HepG2 (cell line): ENCODE measurements at regions not wholly inside any gene's neighbourhood (a gene's known extent, or its start where the extent isn't known, plus 50 kb on each side); places are given as distances from the start of the nearest gene placed in this dataset.
"Not testable (repeated sequence)": the region's sequence is repeated elsewhere in the genome, so short reads cannot be mapped to it uniquely, and the experiment has no call there.

Source experiments
- ATAC-seq: fragments of 200-7000 bp; cut with Tn5 transposase; 3 replicates; pipeline ENCODE4 v1.9.1; 2020; ENCODE audit warnings: mild to moderate bottlenecking, moderate library complexity
- BruUV-seq: library from RNA; stranded (reverse); fragments of 400-500 nt; replicated peaks from 2 replicates; lab custom pipeline; 2021; lab: Mats Ljungman, UMichigan
- CTCF ChIA-PET: fragments of 300-600 bp; formaldehyde crosslinking; extraction: SDS; loops from one replicate; lab custom pipeline; 2021; ENCODE audit warnings: low total read pairs, inconsistent platforms, low intra/inter-chr PET ratio; lab: Yijun Ruan, JAX
- POLR2A ChIA-PET: fragments of 350-600 bp; sonication (Branson Sonifier 250); formaldehyde crosslinking; loops from one replicate; lab custom pipeline; 2020; ENCODE audit warnings: antibody characterized with exemption, inconsistent platforms; lab: Yijun Ruan, JAX
- DNase-seq: peaks from one replicate; pipeline ENCODE4 v3.0.0-alpha.2; 2015; ENCODE audit warnings: low spot score
- FAIRE-seq: peaks from 3 replicates; lab custom pipeline; 2011; peaks lifted over from hg19 to GRCh38; lab: Jason Lieb, UNC
- H2AFZ ChIP-seq: one replicate; pipeline ENCODE4 v1.6.1; 2011; ENCODE audit warnings: low read length, inconsistent platforms
- H3K27ac ChIP-seq: fragments of 300-600 bp; 3 replicates; pipeline ENCODE4 v1.8.0; 2011; ENCODE audit warnings: mixed run types, mild to moderate bottlenecking, mixed read lengths, low read length, inconsistent platforms; ENCODE audit not compliant: insufficient read depth; ENCODE audit errors: extremely low read length
- H3K27me3 ChIP-seq, 2 experiments: fragments of 200-600 bp in 1 of 2; 2 replicates in 1 of 2; 3 replicates in 1 of 2; pipeline versions ENCODE4 v1.6.0 to v1.8.0; 2011; ENCODE audit warnings: low read length in 2 of 2, mild to moderate bottlenecking in 2 of 2, moderate library complexity in 2 of 2, inconsistent platforms in 1 of 2; ENCODE audit not compliant: insufficient read depth in 2 of 2, control insufficient read depth in 1 of 2
- H3K36me3 ChIP-seq, 2 experiments: fragments of 200-600 bp in 1 of 2; replicated peaks in 1 of 2; 2 replicates in 1 of 2; 3 replicates in 1 of 2; pipeline versions ENCODE4 v1.5.1 to v1.8.0; 2011; ENCODE audit warnings: low read length in 2 of 2, inconsistent platforms in 1 of 2; ENCODE audit not compliant: insufficient read depth in 2 of 2, control insufficient read depth in 1 of 2
- H3K4me1 ChIP-seq: 2 replicates; pipeline ENCODE4 v1.5.1; 2012; ENCODE audit warnings: low read length, inconsistent platforms; ENCODE audit not compliant: insufficient read depth
- H3K4me2 ChIP-seq: 2 replicates; pipeline ENCODE4 v1.6.0; 2011; ENCODE audit warnings: low read depth, low read length, inconsistent platforms
- H3K4me3 ChIP-seq, 3 experiments: fragments of 200-600 bp in 1 of 3; sonication (generic), shearing (Covaris generic) in 1 of 3; replicated peaks in 1 of 3; 2 replicates each; pipeline ENCODE4 v1.5.1; 2011 to 2016; ENCODE audit warnings: low read length in 3 of 3, inconsistent platforms in 2 of 3, low read depth in 2 of 3, mild to moderate bottlenecking in 2 of 3, control low read depth in 1 of 3, mixed read lengths in 1 of 3; ENCODE audit not compliant: insufficient read depth in 1 of 3
- H3K79me2 ChIP-seq: one replicate; pipeline ENCODE4 v1.6.1; 2011; ENCODE audit warnings: low read length, inconsistent platforms; ENCODE audit not compliant: insufficient read depth
- H3K9ac ChIP-seq: 2 replicates; pipeline ENCODE4 v1.6.0; 2011; ENCODE audit warnings: mild to moderate bottlenecking, low read depth, low read length, inconsistent platforms; ENCODE audit not compliant: insufficient read depth
- H3K9me3 ChIP-seq: 2 replicates; pipeline ENCODE4 v1.5.1; 2012; ENCODE audit warnings: mild to moderate bottlenecking, low read length
- H4K20me1 ChIP-seq: 2 replicates; pipeline ENCODE4 v1.6.0; 2011; ENCODE audit warnings: inconsistent platforms, mild to moderate bottlenecking, low read length, moderate library complexity; ENCODE audit not compliant: insufficient read depth
- CCAR2 ChIP-seq: fragments of 200-400 bp; formaldehyde crosslinking; optimal IDR thresholded peaks from 2 replicates; pipeline ENCODE3; 2018; ENCODE audit warnings: low read depth, mild to moderate bottlenecking, low read length, moderate library complexity
- MED13 ChIP-seq: sonication (generic); formaldehyde crosslinking; IDR thresholded peaks from 2 replicates; pipeline ENCODE4 v1.5.0; 2020; ENCODE audit warnings: missing genetic modification reagents
- NR3C1 ChIP-seq: sonication (generic); formaldehyde crosslinking; IDR thresholded peaks from 2 replicates; pipeline ENCODE4 v1.4.0; 2020; ENCODE audit warnings: missing genetic modification reagents
- RARG ChIP-seq: sonication (generic); formaldehyde crosslinking; IDR thresholded peaks from 2 replicates; pipeline ENCODE4 v1.4.0; 2020; ENCODE audit warnings: low read depth, mild to moderate bottlenecking, missing genetic modification reagents
- ZNF44 ChIP-seq: sonication (generic); formaldehyde crosslinking; IDR thresholded peaks from 2 replicates; pipeline ENCODE4 v1.5.1; 2020; ENCODE audit warnings: mild to moderate bottlenecking, missing genetic modification reagents
- ZNF782 ChIP-seq: sonication (generic); formaldehyde crosslinking; IDR thresholded peaks from 2 replicates; pipeline ENCODE4 v1.4.0; 2020; ENCODE audit warnings: missing genetic modification reagents, mild to moderate bottlenecking, borderline replicate concordance
- ZNF816 ChIP-seq: sonication (generic); formaldehyde crosslinking; IDR thresholded peaks from 2 replicates; pipeline ENCODE4 v1.8.0; 2022; ENCODE audit warnings: missing genetic modification reagents, mild to moderate bottlenecking, borderline replicate concordance
- ZSCAN9 ChIP-seq: IDR thresholded peaks from 2 replicates; pipeline ENCODE4 v1.6.1; 2016; ENCODE audit warnings: borderline replicate concordance
- WGBS: methylation state at CpG from one replicate; pipeline ENCODE4 v1.1.6; 2017; ENCODE audit warnings: low lambda C conversion rate; 5-methylcytosine and 5-hydroxymethylcytosine counted together
- in situ Hi-C: cut with HindIII; loops from 2 replicates; pipeline ENCODE4 v1.10.0; 2017; ENCODE audit warnings: low pct_unique_long_range_greater_than_20kb; ENCODE audit not compliant: extremely low pct_ligation_motif_present
- intact Hi-C: fragments of 100-400 bp; cut with micrococcal nuclease; formaldehyde crosslinking; loops from one replicate; pipeline ENCODE4 v1.10.0; 2022; ENCODE audit not compliant: unreplicated experiment
- TF ChIP-seq, protein P1 (sequence below): sonication (generic); formaldehyde crosslinking; IDR thresholded peaks from 2 replicates; pipeline ENCODE4 v1.5.0; 2020; ENCODE audit warnings: mild to moderate bottlenecking, missing genetic modification reagents
- TF ChIP-seq, protein P2 (sequence below): sonication (generic); formaldehyde crosslinking; IDR thresholded peaks from 2 replicates; pipeline ENCODE4 v1.4.0; 2020; ENCODE audit warnings: missing genetic modification reagents

DNA sequence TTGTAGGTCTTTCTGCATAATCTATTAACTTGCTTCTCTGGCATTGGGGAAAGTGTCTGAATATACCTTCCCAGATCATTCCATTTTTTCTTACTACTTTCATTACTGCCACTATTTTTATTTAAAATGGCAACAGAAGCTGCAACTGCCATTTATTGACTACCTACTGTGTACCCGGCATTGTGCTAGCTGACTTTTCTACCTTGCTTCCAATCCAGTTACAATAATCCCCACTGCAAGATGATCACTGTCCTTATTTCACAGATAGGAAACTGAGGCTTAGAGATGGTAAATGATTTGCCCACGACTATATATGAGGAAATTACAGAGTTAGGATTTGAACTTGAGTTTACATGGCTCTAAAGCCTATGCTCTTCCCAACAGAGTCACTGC, 129.0 kb downstream of the MAP3K7 start (continued):
- no peak for TF ChIP-seq MED13
- TF ChIP-seq ZNF44 = no peak

DNA sequence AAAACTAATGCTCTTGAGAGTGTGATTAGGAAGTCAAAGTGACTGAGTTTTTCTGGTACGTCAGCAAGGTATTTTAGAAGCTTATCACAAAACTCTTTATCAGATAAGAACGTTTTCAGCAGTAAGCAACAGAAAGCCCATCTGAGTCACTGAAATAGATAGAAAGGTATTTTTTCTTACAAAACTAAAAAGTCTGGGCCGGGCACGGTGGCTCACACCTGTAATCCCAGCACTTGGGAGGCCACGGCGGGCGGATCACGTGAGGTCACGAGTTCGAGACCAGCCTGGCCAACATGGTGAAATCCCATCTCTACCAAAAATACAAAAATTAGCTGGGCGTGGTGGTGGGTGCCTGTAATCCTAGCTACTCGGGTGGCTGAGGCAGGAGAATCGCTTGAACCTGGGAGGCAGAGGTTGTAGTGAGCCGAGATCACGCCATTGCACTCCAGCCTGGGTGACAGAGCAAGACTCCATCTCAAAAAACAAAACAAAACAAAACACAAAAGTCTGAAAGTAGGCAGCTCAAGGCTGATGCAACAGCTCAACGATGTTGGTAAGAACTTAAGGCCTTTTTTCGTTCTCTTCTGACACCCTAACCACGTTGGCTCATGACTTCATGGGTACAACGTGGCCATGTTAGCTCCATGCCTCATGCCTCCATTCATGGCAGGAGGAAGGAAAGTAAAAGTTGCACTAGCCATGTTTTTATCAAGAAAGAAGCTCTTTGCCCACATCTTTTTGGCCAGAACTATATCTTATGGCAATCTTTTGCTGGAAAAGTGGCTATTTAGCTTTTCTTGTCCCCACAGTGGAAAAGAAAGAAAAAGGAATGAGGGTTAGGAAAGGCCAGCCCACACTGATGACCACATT, 129.6 kb downstream of the MAP3K7 start:
- DNase-seq = not testable (repeated sequence)

DNA sequence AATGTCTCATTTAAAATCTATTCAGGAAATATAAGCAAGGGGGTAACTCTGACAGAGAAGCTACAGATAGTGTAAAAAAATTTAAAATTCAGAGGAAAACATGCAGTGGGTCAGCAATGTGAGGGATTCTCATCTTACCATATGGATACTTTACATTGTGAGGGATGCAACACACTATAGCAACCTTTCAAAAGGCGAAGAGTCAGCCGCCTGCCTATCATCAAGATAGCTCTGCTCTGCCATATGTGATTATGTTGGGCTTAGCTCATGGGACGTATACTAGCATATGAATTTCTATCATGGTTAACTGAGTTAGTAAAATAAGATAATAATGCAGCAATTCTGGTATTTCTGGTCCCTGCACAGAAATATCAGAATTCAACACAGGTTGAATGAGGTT, 130.9 kb downstream of the MAP3K7 start:
- no TSS peak for BruUV-seq
- ChIA-PET POLR2A (no interaction called here), CTCF (no interaction called here)
- no peaks in the 10 kb centered on the region for H4K20me1 ChIP-seq
- H3K4me3 ChIP-seq = no peak overlapping the region
- H3K9ac ChIP-seq = no peak overlapping the region
- DNase-seq (no peak), ATAC-seq (no peak), FAIRE-seq (no peak)
- no peaks in the 10 kb centered on the region for H3K4me1 ChIP-seq
- H3K27ac ChIP-seq = no peak overlapping the region
- 18% methylated on average over 3 of the region's 3 CpGs for WGBS
- no peaks in the 10 kb centered on the region; a peak in 1 of 5 replicates for H3K27me3 ChIP-seq
- in situ Hi-C loops = no loop called here
- intact Hi-C loops = no loop called here
- H3K4me2 ChIP-seq = no peak overlapping the region
- no peak overlapping the region for H2AFZ ChIP-seq
- H3K9me3 ChIP-seq = no peaks in the 10 kb centered on the region
- H3K79me2 ChIP-seq = no peaks in the 10 kb centered on the region
- no peaks in the 10 kb centered on the region for H3K36me3 ChIP-seq
- TF ChIP-seq CCAR2 (no peak), NR3C1 (CRISPR knock-in tag) (no peak), ZNF782 (CRISPR knock-in tag) (no peak), ZNF816 (no peak), ZSCAN9 (no peak), RARG (CRISPR knock-in tag) (no peak)
- TF ChIP-seq, protein P1, sequence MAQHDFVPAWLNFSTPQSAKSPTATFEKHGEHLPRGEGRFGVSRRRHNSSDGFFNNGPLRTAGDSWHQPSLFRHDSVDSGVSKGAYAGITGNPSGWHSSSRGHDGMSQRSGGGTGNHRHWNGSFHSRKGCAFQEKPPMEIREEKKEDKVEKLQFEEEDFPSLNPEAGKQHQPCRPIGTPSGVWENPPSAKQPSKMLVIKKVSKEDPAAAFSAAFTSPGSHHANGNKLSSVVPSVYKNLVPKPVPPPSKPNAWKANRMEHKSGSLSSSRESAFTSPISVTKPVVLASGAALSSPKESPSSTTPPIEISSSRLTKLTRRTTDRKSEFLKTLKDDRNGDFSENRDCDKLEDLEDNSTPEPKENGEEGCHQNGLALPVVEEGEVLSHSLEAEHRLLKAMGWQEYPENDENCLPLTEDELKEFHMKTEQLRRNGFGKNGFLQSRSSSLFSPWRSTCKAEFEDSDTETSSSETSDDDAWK (CRISPR knock-in tag) = no peak
- TF ChIP-seq, protein P2, sequence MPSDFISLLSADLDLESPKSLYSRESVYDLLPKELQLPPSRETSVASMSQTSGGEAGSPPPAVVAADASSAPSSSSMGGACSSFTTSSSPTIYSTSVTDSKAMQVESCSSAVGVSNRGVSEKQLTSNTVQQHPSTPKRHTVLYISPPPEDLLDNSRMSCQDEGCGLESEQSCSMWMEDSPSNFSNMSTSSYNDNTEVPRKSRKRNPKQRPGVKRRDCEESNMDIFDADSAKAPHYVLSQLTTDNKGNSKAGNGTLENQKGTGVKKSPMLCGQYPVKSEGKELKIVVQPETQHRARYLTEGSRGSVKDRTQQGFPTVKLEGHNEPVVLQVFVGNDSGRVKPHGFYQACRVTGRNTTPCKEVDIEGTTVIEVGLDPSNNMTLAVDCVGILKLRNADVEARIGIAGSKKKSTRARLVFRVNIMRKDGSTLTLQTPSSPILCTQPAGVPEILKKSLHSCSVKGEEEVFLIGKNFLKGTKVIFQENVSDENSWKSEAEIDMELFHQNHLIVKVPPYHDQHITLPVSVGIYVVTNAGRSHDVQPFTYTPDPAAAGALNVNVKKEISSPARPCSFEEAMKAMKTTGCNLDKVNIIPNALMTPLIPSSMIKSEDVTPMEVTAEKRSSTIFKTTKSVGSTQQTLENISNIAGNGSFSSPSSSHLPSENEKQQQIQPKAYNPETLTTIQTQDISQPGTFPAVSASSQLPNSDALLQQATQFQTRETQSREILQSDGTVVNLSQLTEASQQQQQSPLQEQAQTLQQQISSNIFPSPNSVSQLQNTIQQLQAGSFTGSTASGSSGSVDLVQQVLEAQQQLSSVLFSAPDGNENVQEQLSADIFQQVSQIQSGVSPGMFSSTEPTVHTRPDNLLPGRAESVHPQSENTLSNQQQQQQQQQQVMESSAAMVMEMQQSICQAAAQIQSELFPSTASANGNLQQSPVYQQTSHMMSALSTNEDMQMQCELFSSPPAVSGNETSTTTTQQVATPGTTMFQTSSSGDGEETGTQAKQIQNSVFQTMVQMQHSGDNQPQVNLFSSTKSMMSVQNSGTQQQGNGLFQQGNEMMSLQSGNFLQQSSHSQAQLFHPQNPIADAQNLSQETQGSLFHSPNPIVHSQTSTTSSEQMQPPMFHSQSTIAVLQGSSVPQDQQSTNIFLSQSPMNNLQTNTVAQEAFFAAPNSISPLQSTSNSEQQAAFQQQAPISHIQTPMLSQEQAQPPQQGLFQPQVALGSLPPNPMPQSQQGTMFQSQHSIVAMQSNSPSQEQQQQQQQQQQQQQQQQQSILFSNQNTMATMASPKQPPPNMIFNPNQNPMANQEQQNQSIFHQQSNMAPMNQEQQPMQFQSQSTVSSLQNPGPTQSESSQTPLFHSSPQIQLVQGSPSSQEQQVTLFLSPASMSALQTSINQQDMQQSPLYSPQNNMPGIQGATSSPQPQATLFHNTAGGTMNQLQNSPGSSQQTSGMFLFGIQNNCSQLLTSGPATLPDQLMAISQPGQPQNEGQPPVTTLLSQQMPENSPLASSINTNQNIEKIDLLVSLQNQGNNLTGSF (CRISPR knock-in tag) = no peak

More for the DNA sequence above, 129.6 kb downstream of the MAP3K7 start:
- intact Hi-C loops, H3K27ac ChIP-seq, H2AFZ ChIP-seq, H3K79me2 ChIP-seq, POLR2A ChIA-PET, H3K4me2 ChIP-seq, H4K20me1 ChIP-seq, ATAC-seq, H3K9ac ChIP-seq, CTCF ChIA-PET, H3K27me3 ChIP-seq, H3K9me3 ChIP-seq, H3K36me3 ChIP-seq, H3K4me1 ChIP-seq, FAIRE-seq, in situ Hi-C loops, H3K4me3 ChIP-seq, BruUV-seq: not testable (repeated sequence)
- 40% methylated on average over 19 of the region's 19 CpGs for WGBS
